ENCODE measurements at regions not wholly inside any gene's neighbourhood (a gene's known extent, or its start where the extent isn't known, plus 50 kb on each side); places are given as distances from the start of the nearest gene placed in this dataset.

- ATAC-seq (no peak), DNase-seq (ENCODE audit: low spot score) (no peak)
- H3K9me2 ChIP-seq (ENCODE audit: insufficient read depth) = no peaks in the 10 kb centered on the region
- H3K36me3 ChIP-seq (ENCODE audit: insufficient read depth) = no peaks in the 10 kb centered on the region
- Mint-ChIP-seq H3K27ac (no peak overlapping the region), H3K36me3 (ENCODE audit: low read depth) (no peaks in the 10 kb centered on the region), H3K27me3 (ENCODE audit: insufficient read depth, low read depth, poor library complexity) (peaks cover 20% of the 10 kb centered on the region), H3K9me3 (no peaks in the 10 kb centered on the region; the same call in 2 of the 3 replicates), H3K4me3 (no peak overlapping the region), H3K4me1 (peaks cover 19% of the 10 kb centered on the region)
- no peaks in the 10 kb centered on the region for H3K4me1 ChIP-seq (ENCODE audit: insufficient read depth)
- H3K27me3 ChIP-seq (ENCODE audit: insufficient read depth) = no peaks in the 10 kb centered on the region
- TF ChIP-seq POLR2AphosphoS5 (IDR thresholded peaks at IDR 0.05; ENCODE audit: low read depth) (no peak), REST (IDR thresholded peaks at IDR 0.05; ENCODE audit: unreplicated experiment) (no peak), ZNF114 (CRISPR knock-in tag; IDR thresholded peaks at IDR 0.05) (no peak), JUNB (IDR thresholded peaks at IDR 0.05; ENCODE audit: unreplicated experiment) (no peak), ZNF331 (CRISPR knock-in tag; IDR thresholded peaks at IDR 0.05; ENCODE audit: low read depth) (no peak), EZH2 (IDR thresholded peaks at IDR 0.05; ENCODE audit: low read depth, unreplicated experiment) (no peak), STAT1 (IDR thresholded peaks at IDR 0.05; ENCODE audit: unreplicated experiment) (no peak), CREB1 (CRISPR knock-in tag; IDR thresholded peaks at IDR 0.05; ENCODE audit: low read depth) (no peak), ZNF462 (CRISPR knock-in tag; IDR thresholded peaks at IDR 0.05) (no peak), EZH2phosphoT487 (IDR thresholded peaks at IDR 0.05; ENCODE audit: unreplicated experiment) (no peak), NANOG (IDR thresholded peaks at IDR 0.05; ENCODE audit: borderline replicate concordance) (no peak)
- TF ChIP-seq, protein P1, sequence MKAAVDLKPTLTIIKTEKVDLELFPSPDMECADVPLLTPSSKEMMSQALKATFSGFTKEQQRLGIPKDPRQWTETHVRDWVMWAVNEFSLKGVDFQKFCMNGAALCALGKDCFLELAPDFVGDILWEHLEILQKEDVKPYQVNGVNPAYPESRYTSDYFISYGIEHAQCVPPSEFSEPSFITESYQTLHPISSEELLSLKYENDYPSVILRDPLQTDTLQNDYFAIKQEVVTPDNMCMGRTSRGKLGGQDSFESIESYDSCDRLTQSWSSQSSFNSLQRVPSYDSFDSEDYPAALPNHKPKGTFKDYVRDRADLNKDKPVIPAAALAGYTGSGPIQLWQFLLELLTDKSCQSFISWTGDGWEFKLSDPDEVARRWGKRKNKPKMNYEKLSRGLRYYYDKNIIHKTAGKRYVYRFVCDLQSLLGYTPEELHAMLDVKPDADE (IDR thresholded peaks at IDR 0.05) = no peak
- TF ChIP-seq, protein P2, sequence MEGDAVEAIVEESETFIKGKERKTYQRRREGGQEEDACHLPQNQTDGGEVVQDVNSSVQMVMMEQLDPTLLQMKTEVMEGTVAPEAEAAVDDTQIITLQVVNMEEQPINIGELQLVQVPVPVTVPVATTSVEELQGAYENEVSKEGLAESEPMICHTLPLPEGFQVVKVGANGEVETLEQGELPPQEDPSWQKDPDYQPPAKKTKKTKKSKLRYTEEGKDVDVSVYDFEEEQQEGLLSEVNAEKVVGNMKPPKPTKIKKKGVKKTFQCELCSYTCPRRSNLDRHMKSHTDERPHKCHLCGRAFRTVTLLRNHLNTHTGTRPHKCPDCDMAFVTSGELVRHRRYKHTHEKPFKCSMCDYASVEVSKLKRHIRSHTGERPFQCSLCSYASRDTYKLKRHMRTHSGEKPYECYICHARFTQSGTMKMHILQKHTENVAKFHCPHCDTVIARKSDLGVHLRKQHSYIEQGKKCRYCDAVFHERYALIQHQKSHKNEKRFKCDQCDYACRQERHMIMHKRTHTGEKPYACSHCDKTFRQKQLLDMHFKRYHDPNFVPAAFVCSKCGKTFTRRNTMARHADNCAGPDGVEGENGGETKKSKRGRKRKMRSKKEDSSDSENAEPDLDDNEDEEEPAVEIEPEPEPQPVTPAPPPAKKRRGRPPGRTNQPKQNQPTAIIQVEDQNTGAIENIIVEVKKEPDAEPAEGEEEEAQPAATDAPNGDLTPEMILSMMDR (conservative IDR thresholded peaks at IDR 0.05; ENCODE audit: low read depth in 2 of 2) = no peak
- no peaks in the 10 kb centered on the region for H3K79me2 ChIP-seq (replicated peaks; ENCODE audit: insufficient read depth)
- no peaks in the 10 kb centered on the region for H3F3A ChIP-seq (replicated peaks; ENCODE audit: low read depth)
- no peak overlapping the region for H3K27ac ChIP-seq (ENCODE audit: low read depth)
- H2AFZ ChIP-seq = no peak overlapping the region
- no peak overlapping the region for H3K4me3 ChIP-seq
- no peaks in the 10 kb centered on the region for H4K20me1 ChIP-seq (replicated peaks; ENCODE audit: insufficient read depth)
- H3K4me2 ChIP-seq = no peak overlapping the region
These were observed 149.0 kb upstream of the CHST15 start for GRCh38 chr10:124242365-124242764.
